Liver (tissue), 8 donors: ENCODE measurements at regions not wholly inside any gene's neighbourhood (a gene's known extent, or its start where the extent isn't known, plus 50 kb on each side); places are given as distances from the start of the nearest gene placed in this dataset.

ENCODE experiments used
- DNase-seq: peaks from one replicate; pipeline ENCODE4 v3.0.0-alpha.2; 2017; ENCODE audit warnings: low spot score
- H3K27ac ChIP-seq, 2 donors: one replicate each; pipeline ENCODE4 v1.7.0; 2013; ENCODE audit warnings: inconsistent platforms in 2 of 2, low read length in 2 of 2, control low read depth in 1 of 2, low read depth in 1 of 2, mild to moderate bottlenecking in 1 of 2
- H3K27me3 ChIP-seq, 4 donors: one replicate each; pipeline versions ENCODE4 v1.6.1 to v1.7.0; 2013; ENCODE audit warnings: low read length in 3 of 4, inconsistent platforms in 1 of 4, mild to moderate bottlenecking in 1 of 4, moderate library complexity in 1 of 4; ENCODE audit not compliant: control insufficient read depth in 4 of 4, insufficient read depth in 4 of 4
- H3K36me3 ChIP-seq, 4 donors: one replicate each; pipeline versions ENCODE4 v1.6.1 to v1.7.0; 2013; ENCODE audit warnings: low read length in 3 of 4, mild to moderate bottlenecking in 3 of 4, low read depth in 1 of 4, moderate library complexity in 1 of 4; ENCODE audit not compliant: control insufficient read depth in 4 of 4, insufficient read depth in 3 of 4
- H3K4me1 ChIP-seq, 4 donors: one replicate each; pipeline versions ENCODE4 v1.6.1 to v1.7.0; 2013; ENCODE audit warnings: low read length in 3 of 4, mild to moderate bottlenecking in 3 of 4, moderate library complexity in 1 of 4; ENCODE audit not compliant: control insufficient read depth in 4 of 4, insufficient read depth in 4 of 4
- H3K4me3 ChIP-seq, 3 donors: one replicate each; pipeline versions ENCODE4 v1.6.1 to v1.7.0; 2013; ENCODE audit warnings: low read length in 3 of 3, control low read depth in 1 of 3, low read depth in 1 of 3, mild to moderate bottlenecking in 1 of 3
- H3K9ac ChIP-seq, 2 donors: one replicate each; pipeline ENCODE4 v1.7.0; 2013; ENCODE audit warnings: low read length in 2 of 2, mild to moderate bottlenecking in 2 of 2, moderate library complexity in 2 of 2, control low read depth in 1 of 2, low read depth in 1 of 2
- H3K9me3 ChIP-seq, 4 donors: one replicate each; pipeline versions ENCODE4 v1.6.1 to v1.7.0; 2013; ENCODE audit warnings: low read length in 3 of 4; ENCODE audit not compliant: control insufficient read depth in 4 of 4
- EGR1 ChIP-seq, 2 donors: IDR thresholded peaks; 2 replicates each; pipeline ENCODE4 v1.6.1; 2016 to 2018; ENCODE audit warnings: antibody characterized with exemption in 2 of 2, low read depth in 2 of 2
- FOXA1 ChIP-seq: IDR thresholded peaks from 2 replicates; pipeline ENCODE4 v1.6.1; 2016; ENCODE audit warnings: antibody characterized with exemption
- FOXA2 ChIP-seq: IDR thresholded peaks from 2 replicates; pipeline ENCODE4 v1.6.1; 2016; ENCODE audit warnings: antibody characterized with exemption
- GABPA ChIP-seq, 2 donors: IDR thresholded peaks in 1 of 2; conservative IDR thresholded peaks in 1 of 2; 2 replicates each; pipeline ENCODE4 v1.6.1; 2016; ENCODE audit warnings: antibody characterized with exemption in 2 of 2, mild to moderate bottlenecking in 1 of 2, moderate library complexity in 1 of 2
- HNF4A ChIP-seq, 2 donors: conservative IDR thresholded peaks; 2 replicates each; pipeline ENCODE4 v1.6.1; 2016; ENCODE audit warnings: antibody characterized with exemption in 2 of 2, mild to moderate bottlenecking in 2 of 2
- HNF4G ChIP-seq: IDR thresholded peaks from 2 replicates; pipeline ENCODE4 v1.6.1; 2016; ENCODE audit warnings: antibody characterized with exemption
- JUND ChIP-seq, 2 donors: IDR thresholded peaks; 2 replicates each; pipeline ENCODE4 v1.6.1; 2016; ENCODE audit warnings: antibody characterized with exemption in 2 of 2
- NR2F2 ChIP-seq: IDR thresholded peaks from 2 replicates; pipeline ENCODE4 v1.6.1; 2016; ENCODE audit warnings: antibody characterized with exemption
- RAD21 ChIP-seq, 2 donors: IDR thresholded peaks; 2 replicates each; pipeline ENCODE4 v1.6.1; 2016; ENCODE audit warnings: antibody characterized with exemption in 2 of 2, mild to moderate bottlenecking in 2 of 2
- RXRA ChIP-seq, 2 donors: IDR thresholded peaks; 2 replicates each; pipeline ENCODE4 v1.6.1; 2017 to 2018; ENCODE audit warnings: antibody characterized with exemption in 2 of 2, mild to moderate bottlenecking in 1 of 2
- SP1 ChIP-seq: IDR thresholded peaks from 2 replicates; pipeline ENCODE4 v1.6.1; 2018; ENCODE audit warnings: antibody characterized with exemption, mild to moderate bottlenecking
- TAF1 ChIP-seq: conservative IDR thresholded peaks from 2 replicates; pipeline ENCODE4 v1.6.1; 2016; ENCODE audit warnings: antibody characterized with exemption, mild to moderate bottlenecking
- YY1 ChIP-seq: IDR thresholded peaks from 2 replicates; pipeline ENCODE4 v1.6.1; 2016; ENCODE audit warnings: antibody characterized with exemption, mild to moderate bottlenecking
- WGBS: extraction: QIAGEN DNeasy Blood & Tissue Kit; methylation state at CpG from one replicate; pipeline ENCODE4 v1.1.7; 2013; 5-methylcytosine and 5-hydroxymethylcytosine counted together
- TF ChIP-seq, protein P1 (sequence below): fragments of 150-350 bp; IDR thresholded peaks from 2 replicates; pipeline ENCODE4 v1.5.1; 2017; ENCODE audit warnings: improper control_type of control experiment, low read depth, low read length; ENCODE audit not compliant: missing input control
- TF ChIP-seq, protein P2 (sequence below): IDR thresholded peaks from 2 replicates; pipeline ENCODE4 v1.6.1; 2016; ENCODE audit warnings: antibody characterized with exemption
- TF ChIP-seq, protein P3 (sequence below): IDR thresholded peaks from 2 replicates; pipeline ENCODE4 v1.6.1; 2016; ENCODE audit warnings: antibody characterized with exemption
- TF ChIP-seq, protein P4 (sequence below): IDR thresholded peaks from 2 replicates; pipeline ENCODE4 v1.6.1; 2016; ENCODE audit warnings: antibody characterized with exemption
- TF ChIP-seq, protein P5 (sequence below): IDR thresholded peaks from 2 replicates; pipeline ENCODE4 v1.6.1; 2016; ENCODE audit warnings: antibody characterized with exemption, mild to moderate bottlenecking
- donor health status: healthy.
- donor health status: healthy.
- donor health status: healthy.
- donor health status: healthy.
- donor health status: healthy.

DNA sequence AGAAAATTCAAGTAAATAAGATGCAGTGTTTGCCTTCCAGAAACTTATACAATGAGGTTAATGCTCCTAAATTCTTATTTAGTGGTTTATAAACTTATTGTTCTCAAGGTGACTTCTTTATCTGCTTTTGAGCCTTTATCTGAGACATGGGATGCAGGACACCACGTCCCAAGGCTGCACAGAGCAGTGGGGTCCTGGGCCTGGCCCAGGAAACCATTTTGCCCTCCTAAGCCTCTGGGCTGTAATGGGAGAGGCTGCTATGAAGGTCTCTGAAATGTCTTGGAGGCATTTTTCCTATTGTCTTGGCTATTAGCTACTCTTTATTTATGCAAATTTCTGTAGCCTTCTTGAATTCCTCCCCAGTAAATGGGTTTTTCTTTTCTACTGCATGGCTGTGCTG, 652.6 kb upstream of the SETBP1 start:
- DNase-seq = no peak

DNA sequence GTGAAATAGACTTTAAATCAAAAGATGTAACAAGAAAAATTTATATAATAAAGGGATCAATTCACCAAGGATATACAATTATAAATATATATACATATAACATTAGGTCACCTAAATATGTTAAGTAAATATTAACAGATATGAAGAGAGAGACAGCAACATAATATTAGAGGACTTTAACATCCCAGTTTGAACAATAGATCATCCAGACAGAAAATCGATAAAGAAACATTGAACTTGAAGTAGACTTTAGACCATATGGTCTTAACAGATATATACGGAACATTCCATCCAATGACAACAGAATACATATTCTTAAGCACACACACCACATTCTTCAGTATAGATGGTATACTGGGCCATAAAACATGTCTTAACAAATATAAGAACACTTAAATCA, 649.6 kb upstream of the SETBP1 start:
- Histone ChIP-seq H3K9ac (no peak overlapping the region), H3K27me3 (peaks cover 0 to 3% (median 0%) of the 10 kb centered on the region in 4 donors), H3K27ac (no peak overlapping the region), H3K9me3 (peaks cover 0 to 1% (median 0%) of the 10 kb centered on the region in 4 donors), H3K4me3 (no peak overlapping the region), H3K36me3 (no peaks in the 10 kb centered on the region), H3K4me1 (no peaks in the 10 kb centered on the region)
- 87% methylated on average over 2 of the region's 2 CpGs for WGBS
- no peak for DNase-seq
- TF ChIP-seq YY1 = no peak
- TF ChIP-seq HNF4G = no peak
- no peak for TF ChIP-seq RAD21 (IDR thresholded peaks at IDR 0.05)
- TF ChIP-seq, protein P1, sequence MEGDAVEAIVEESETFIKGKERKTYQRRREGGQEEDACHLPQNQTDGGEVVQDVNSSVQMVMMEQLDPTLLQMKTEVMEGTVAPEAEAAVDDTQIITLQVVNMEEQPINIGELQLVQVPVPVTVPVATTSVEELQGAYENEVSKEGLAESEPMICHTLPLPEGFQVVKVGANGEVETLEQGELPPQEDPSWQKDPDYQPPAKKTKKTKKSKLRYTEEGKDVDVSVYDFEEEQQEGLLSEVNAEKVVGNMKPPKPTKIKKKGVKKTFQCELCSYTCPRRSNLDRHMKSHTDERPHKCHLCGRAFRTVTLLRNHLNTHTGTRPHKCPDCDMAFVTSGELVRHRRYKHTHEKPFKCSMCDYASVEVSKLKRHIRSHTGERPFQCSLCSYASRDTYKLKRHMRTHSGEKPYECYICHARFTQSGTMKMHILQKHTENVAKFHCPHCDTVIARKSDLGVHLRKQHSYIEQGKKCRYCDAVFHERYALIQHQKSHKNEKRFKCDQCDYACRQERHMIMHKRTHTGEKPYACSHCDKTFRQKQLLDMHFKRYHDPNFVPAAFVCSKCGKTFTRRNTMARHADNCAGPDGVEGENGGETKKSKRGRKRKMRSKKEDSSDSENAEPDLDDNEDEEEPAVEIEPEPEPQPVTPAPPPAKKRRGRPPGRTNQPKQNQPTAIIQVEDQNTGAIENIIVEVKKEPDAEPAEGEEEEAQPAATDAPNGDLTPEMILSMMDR = no peak
- TF ChIP-seq EGR1 (IDR thresholded peaks at IDR 0.05; ENCODE audit: low read depth in 2 of 2) = no peak
- no peak for TF ChIP-seq FOXA1
- TF ChIP-seq, protein P2, sequence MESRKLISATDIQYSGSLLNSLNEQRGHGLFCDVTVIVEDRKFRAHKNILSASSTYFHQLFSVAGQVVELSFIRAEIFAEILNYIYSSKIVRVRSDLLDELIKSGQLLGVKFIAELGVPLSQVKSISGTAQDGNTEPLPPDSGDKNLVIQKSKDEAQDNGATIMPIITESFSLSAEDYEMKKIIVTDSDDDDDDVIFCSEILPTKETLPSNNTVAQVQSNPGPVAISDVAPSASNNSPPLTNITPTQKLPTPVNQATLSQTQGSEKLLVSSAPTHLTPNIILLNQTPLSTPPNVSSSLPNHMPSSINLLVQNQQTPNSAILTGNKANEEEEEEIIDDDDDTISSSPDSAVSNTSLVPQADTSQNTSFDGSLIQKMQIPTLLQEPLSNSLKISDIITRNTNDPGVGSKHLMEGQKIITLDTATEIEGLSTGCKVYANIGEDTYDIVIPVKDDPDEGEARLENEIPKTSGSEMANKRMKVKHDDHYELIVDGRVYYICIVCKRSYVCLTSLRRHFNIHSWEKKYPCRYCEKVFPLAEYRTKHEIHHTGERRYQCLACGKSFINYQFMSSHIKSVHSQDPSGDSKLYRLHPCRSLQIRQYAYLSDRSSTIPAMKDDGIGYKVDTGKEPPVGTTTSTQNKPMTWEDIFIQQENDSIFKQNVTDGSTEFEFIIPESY = no peak
- TF ChIP-seq NR2F2 = no peak
- TF ChIP-seq RXRA (IDR thresholded peaks at IDR 0.05) = no peak

More for the DNA sequence above, 652.6 kb upstream of the SETBP1 start:
- WGBS = 63% methylated on average over 1 of the region's 1 CpG
- TF ChIP-seq, protein P2 = no peak
- TF ChIP-seq GABPA (IDR thresholded peaks at IDR 0.05 in 1 of 2, conservative IDR thresholded peaks at IDR 0.05 in 1 of 2) (no peak), NR2F2 (no peak), RXRA (IDR thresholded peaks at IDR 0.05) (no peak), JUND (IDR thresholded peaks at IDR 0.05) (no peak), EGR1 (IDR thresholded peaks at IDR 0.05; ENCODE audit: low read depth in 2 of 2) (no peak), TAF1 (no peak), RAD21 (IDR thresholded peaks at IDR 0.05) (no peak), FOXA2 (no peak), SP1 (no peak), HNF4A (conservative IDR thresholded peaks at IDR 0.05) (no peak)
- TF ChIP-seq, protein P3, sequence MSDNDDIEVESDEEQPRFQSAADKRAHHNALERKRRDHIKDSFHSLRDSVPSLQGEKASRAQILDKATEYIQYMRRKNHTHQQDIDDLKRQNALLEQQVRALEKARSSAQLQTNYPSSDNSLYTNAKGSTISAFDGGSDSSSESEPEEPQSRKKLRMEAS = no peak
- TF ChIP-seq, protein P4, sequence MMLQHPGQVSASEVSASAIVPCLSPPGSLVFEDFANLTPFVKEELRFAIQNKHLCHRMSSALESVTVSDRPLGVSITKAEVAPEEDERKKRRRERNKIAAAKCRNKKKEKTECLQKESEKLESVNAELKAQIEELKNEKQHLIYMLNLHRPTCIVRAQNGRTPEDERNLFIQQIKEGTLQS = no peak
- TF ChIP-seq, protein P1 = no peak
- TF ChIP-seq, protein P5, sequence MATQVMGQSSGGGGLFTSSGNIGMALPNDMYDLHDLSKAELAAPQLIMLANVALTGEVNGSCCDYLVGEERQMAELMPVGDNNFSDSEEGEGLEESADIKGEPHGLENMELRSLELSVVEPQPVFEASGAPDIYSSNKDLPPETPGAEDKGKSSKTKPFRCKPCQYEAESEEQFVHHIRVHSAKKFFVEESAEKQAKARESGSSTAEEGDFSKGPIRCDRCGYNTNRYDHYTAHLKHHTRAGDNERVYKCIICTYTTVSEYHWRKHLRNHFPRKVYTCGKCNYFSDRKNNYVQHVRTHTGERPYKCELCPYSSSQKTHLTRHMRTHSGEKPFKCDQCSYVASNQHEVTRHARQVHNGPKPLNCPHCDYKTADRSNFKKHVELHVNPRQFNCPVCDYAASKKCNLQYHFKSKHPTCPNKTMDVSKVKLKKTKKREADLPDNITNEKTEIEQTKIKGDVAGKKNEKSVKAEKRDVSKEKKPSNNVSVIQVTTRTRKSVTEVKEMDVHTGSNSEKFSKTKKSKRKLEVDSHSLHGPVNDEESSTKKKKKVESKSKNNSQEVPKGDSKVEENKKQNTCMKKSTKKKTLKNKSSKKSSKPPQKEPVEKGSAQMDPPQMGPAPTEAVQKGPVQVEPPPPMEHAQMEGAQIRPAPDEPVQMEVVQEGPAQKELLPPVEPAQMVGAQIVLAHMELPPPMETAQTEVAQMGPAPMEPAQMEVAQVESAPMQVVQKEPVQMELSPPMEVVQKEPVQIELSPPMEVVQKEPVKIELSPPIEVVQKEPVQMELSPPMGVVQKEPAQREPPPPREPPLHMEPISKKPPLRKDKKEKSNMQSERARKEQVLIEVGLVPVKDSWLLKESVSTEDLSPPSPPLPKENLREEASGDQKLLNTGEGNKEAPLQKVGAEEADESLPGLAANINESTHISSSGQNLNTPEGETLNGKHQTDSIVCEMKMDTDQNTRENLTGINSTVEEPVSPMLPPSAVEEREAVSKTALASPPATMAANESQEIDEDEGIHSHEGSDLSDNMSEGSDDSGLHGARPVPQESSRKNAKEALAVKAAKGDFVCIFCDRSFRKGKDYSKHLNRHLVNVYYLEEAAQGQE = no peak
- H3K36me3 ChIP-seq = no peaks in the 10 kb centered on the region
- H3K4me3 ChIP-seq = no peak overlapping the region
- no peak overlapping the region for H3K27ac ChIP-seq
- H3K9me3 ChIP-seq = peaks cover 0 to 1% (median 0%) of the 10 kb centered on the region in 4 donors
- no peak overlapping the region for H3K9ac ChIP-seq
- H3K27me3 ChIP-seq = peaks cover 0 to 3% (median 0%) of the 10 kb centered on the region in 4 donors
- H3K4me1 ChIP-seq = no peaks in the 10 kb centered on the region
